SK-N-SH (cell line): ENCODE measurements at regions not wholly inside any gene's neighbourhood (a gene's known extent, or its start where the extent isn't known, plus 50 kb on each side); places are given as distances from the start of the nearest gene placed in this dataset.

Experiments
- CTCF ChIA-PET: fragments of 300-600, 350-600 bp; formaldehyde crosslinking; extraction: SDS; loops from one replicate; lab custom pipeline; 2021; lab: Yijun Ruan, JAX
- POLR2A ChIA-PET: fragments of 350-600 bp; sonication (Branson Sonifier 250); formaldehyde crosslinking; extraction: SDS; loops from one replicate; lab custom pipeline; 2020; ENCODE audit warnings: antibody characterized with exemption, inconsistent platforms; lab: Yijun Ruan, JAX
- DNase-seq: peaks from one replicate; pipeline ENCODE4 v3.0.0; 2012
- H2AFZ ChIP-seq: fragments of 200-600 bp; sonication (generic); 2 replicates; pipeline ENCODE4 v1.8.1; 2016; ENCODE audit warnings: antibody characterized with exemption, mild to moderate bottlenecking, low read depth
- H3F3A ChIP-seq: fragments of 200-600 bp; sonication (generic); replicated peaks from 2 replicates; pipeline ENCODE3; 2016; ENCODE audit warnings: antibody characterized with exemption, mild to moderate bottlenecking; ENCODE audit not compliant: insufficient read depth
- H3K27ac ChIP-seq, 2 experiments: fragments of 200-500 bp in 1 of 2; fragments of 200-600 bp in 1 of 2; sonication (Bioruptor generic) in 1 of 2; sonication (generic), shearing (Covaris generic) in 1 of 2; 2 replicates each; pipeline versions ENCODE4 v1.5.1 to v1.6.1; 2014 to 2016; ENCODE audit warnings: low read depth in 2 of 2, inconsistent platforms in 1 of 2, low read length in 1 of 2, mild to moderate bottlenecking in 1 of 2, mixed read lengths in 1 of 2
- H3K27me3 ChIP-seq: fragments of 200-600 bp; sonication (generic), shearing (Covaris generic); 2 replicates; pipeline ENCODE4 v1.6.1; 2016; ENCODE audit warnings: mixed run types; ENCODE audit not compliant: insufficient read depth
- H3K36me3 ChIP-seq, 2 experiments: fragments of 200-500 bp in 1 of 2; fragments of 200-600 bp in 1 of 2; sonication (Bioruptor generic) in 1 of 2; sonication (generic) in 1 of 2; replicated peaks in 1 of 2; 2 replicates each; pipeline versions ENCODE3 to v1.5.1; 2014 to 2016; ENCODE audit warnings: low read length in 1 of 2, mild to moderate bottlenecking in 1 of 2; ENCODE audit not compliant: insufficient read depth in 2 of 2, control insufficient read depth in 1 of 2
- H3K4me1 ChIP-seq, 2 experiments: fragments of 200-500 bp in 1 of 2; fragments of 200-600 bp in 1 of 2; sonication (Bioruptor generic) in 1 of 2; sonication (generic), shearing (Covaris generic) in 1 of 2; 2 replicates each; pipeline versions ENCODE4 v1.5.1 to v1.6.1; 2014 to 2016; ENCODE audit warnings: low read depth in 1 of 2, low read length in 1 of 2, mixed run types in 1 of 2; ENCODE audit not compliant: insufficient read depth in 2 of 2, control insufficient read depth in 1 of 2
- H3K4me2 ChIP-seq: fragments of 200-600 bp; sonication (generic), shearing (Covaris generic); 2 replicates; pipeline ENCODE4 v1.6.1; 2017; ENCODE audit warnings: mixed run types
- H3K4me3 ChIP-seq, 2 experiments: fragments of 200-500 bp in 1 of 2; fragments of 200-600 bp in 1 of 2; sonication (Bioruptor generic) in 1 of 2; sonication (generic), shearing (Covaris generic) in 1 of 2; 2 replicates each; pipeline versions ENCODE4 v1.5.1 to v1.8.1; 2014 to 2016; ENCODE audit warnings: low read depth in 2 of 2, inconsistent platforms in 1 of 2, low read length in 1 of 2, mild to moderate bottlenecking in 1 of 2, mixed read lengths in 1 of 2, moderate library complexity in 1 of 2
- H3K79me2 ChIP-seq: fragments of 200-600 bp; sonication (generic); 2 replicates; pipeline ENCODE4 v1.8.1; 2017; ENCODE audit warnings: mild to moderate bottlenecking; ENCODE audit not compliant: insufficient read depth
- H3K9ac ChIP-seq: fragments of 200-600 bp; sonication (generic); 2 replicates; pipeline ENCODE4 v1.6.1; 2017; ENCODE audit warnings: mixed run types
- H3K9me2 ChIP-seq: fragments of 200-600 bp; sonication (generic); 2 replicates; pipeline ENCODE4 v1.6.1; 2017; ENCODE audit warnings: mixed run types
- H3K9me3 ChIP-seq: fragments of 200-600 bp; sonication (generic); 2 replicates; pipeline ENCODE4 v1.6.1; 2017; ENCODE audit warnings: mixed run types, mild to moderate bottlenecking, moderate library complexity
- H4K20me1 ChIP-seq: fragments of 200-600 bp; sonication (generic); 2 replicates; pipeline ENCODE4 v1.6.1; 2017; ENCODE audit warnings: mild to moderate bottlenecking, mixed run types; ENCODE audit not compliant: insufficient read depth
- ELF1 ChIP-seq: IDR thresholded peaks from 2 replicates; pipeline ENCODE4 v1.4.0; 2012
- EP300 ChIP-seq, 2 experiments: IDR thresholded peaks; 2 replicates each; pipeline versions ENCODE4 v1.4.0 to v1.6.1; 2012; ENCODE audit warnings: borderline replicate concordance in 1 of 2, low read depth in 1 of 2, low read length in 1 of 2
- EZH2phosphoT487 ChIP-seq: fragments of 200-600 bp; sonication (generic); IDR thresholded peaks from 2 replicates; pipeline ENCODE4 v1.6.1; 2017; ENCODE audit warnings: low read depth, mixed run types, mild to moderate bottlenecking, antibody characterized with exemption, moderate library complexity, borderline replicate concordance
- FOSL2 ChIP-seq: IDR thresholded peaks from 2 replicates; pipeline ENCODE4 v1.4.0; 2012; ENCODE audit warnings: low read depth, mild to moderate bottlenecking, moderate library complexity, borderline replicate concordance
- FOXM1 ChIP-seq: IDR thresholded peaks from 2 replicates; pipeline ENCODE4 v1.4.0; 2012; ENCODE audit warnings: low read depth, mild to moderate bottlenecking
- GABPA ChIP-seq: IDR thresholded peaks from 2 replicates; pipeline ENCODE4 v1.4.0; 2012; ENCODE audit warnings: low read depth, mild to moderate bottlenecking
- GATA2 ChIP-seq: sonication (generic); formaldehyde crosslinking; IDR thresholded peaks from 2 replicates; pipeline ENCODE4 v1.5.0; 2020; ENCODE audit warnings: mild to moderate bottlenecking, missing genetic modification reagents
- MAX ChIP-seq: IDR thresholded peaks from 2 replicates; pipeline ENCODE4 v1.4.0; 2012; ENCODE audit warnings: low read depth
- MXI1 ChIP-seq: IDR thresholded peaks from 2 replicates; pipeline ENCODE4 v1.6.1; 2012; ENCODE audit warnings: mild to moderate bottlenecking, low read depth, low read length, improper control_type of control experiment
- NRF1 ChIP-seq: IDR thresholded peaks from 2 replicates; pipeline ENCODE4 v1.6.1; 2012; ENCODE audit warnings: low read depth, mild to moderate bottlenecking, low read length
- RCOR1 ChIP-seq: fragments of 150-350 bp; IDR thresholded peaks from 2 replicates; pipeline ENCODE4 v1.6.1; 2017; ENCODE audit warnings: antibody characterized with exemption, low read length
- SIN3A ChIP-seq: IDR thresholded peaks from 2 replicates; pipeline ENCODE4 v1.6.1; 2012; ENCODE audit warnings: low read depth, mild to moderate bottlenecking, low read length, moderate library complexity, borderline replicate concordance
- SMC3 ChIP-seq: IDR thresholded peaks from 2 replicates; pipeline ENCODE4 v1.6.1; 2012; ENCODE audit warnings: low read depth, low read length, improper control_type of control experiment
- TAF1 ChIP-seq: IDR thresholded peaks from 2 replicates; pipeline ENCODE4 v1.6.1; 2012; ENCODE audit warnings: low read depth, mild to moderate bottlenecking, low read length, moderate library complexity, borderline replicate concordance
- TCF12 ChIP-seq: IDR thresholded peaks from 2 replicates; pipeline ENCODE4 v1.4.0; 2012
- WGBS: methylation state at CpG from one replicate; pipeline ENCODE4 v1.1.6; 2017; ENCODE audit warnings: low lambda C conversion rate; 5-methylcytosine and 5-hydroxymethylcytosine counted together
- TF ChIP-seq, protein P1 (sequence below): IDR thresholded peaks from 2 replicates; pipeline ENCODE4; 2012
- TF ChIP-seq, protein P2 (sequence below): IDR thresholded peaks from 2 replicates; pipeline ENCODE4 v1.4.0; 2012; ENCODE audit warnings: low read depth, borderline replicate concordance

- TF ChIP-seq EZH2phosphoT487 (no peak), GATA2 (CRISPR knock-in tag) (no peak), GABPA (no peak), EP300 (IDR thresholded peaks at IDR 0.05; ENCODE audit: borderline replicate concordance in 1 of 2, low read depth in 1 of 2, low read length in 1 of 2) (no peak), FOXM1 (no peak)
- TF ChIP-seq, protein P1, sequence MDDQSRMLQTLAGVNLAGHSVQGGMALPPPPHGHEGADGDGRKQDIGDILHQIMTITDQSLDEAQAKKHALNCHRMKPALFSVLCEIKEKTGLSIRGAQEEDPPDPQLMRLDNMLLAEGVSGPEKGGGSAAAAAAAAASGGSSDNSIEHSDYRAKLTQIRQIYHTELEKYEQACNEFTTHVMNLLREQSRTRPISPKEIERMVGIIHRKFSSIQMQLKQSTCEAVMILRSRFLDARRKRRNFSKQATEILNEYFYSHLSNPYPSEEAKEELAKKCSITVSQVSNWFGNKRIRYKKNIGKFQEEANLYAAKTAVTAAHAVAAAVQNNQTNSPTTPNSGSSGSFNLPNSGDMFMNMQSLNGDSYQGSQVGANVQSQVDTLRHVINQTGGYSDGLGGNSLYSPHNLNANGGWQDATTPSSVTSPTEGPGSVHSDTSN: no peak
Measured at GRCh38 chr2:122233372-122233771, 477.9 kb downstream of the TSN start (continued).

DNA sequence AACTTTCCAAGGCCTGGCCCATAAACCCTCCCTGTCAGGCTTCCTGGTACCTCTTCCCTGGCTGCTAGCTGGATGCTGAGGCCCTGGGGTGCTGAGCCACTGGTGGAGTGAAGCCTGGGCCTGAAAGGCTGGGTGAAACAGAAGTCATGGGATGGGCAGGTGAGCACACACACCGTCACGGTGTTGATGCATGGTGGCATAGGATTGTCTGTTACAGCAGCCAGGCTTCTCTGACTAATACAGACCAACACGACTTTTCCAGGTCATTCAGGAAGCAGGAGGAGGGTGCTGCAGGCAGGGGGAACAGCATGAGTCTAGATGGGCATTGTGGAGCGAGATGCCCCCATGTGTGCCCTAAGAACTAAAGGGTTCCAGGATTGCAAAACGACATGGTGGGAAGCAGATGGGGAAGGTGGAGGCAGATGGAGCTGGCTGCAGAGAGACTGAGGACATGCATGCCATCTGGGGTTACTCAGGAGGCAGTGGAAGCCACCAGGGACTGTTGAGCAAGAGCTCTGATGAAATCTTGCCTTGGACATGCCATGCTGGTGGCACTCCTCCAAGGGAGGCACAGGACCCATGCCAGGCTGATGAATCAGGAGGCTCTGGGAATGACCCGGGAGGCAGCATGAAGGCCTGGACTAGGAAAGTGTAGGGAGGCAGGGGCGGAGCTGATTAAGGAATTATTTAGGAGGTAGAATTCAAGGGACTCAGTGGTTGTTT, 480.9 kb downstream of the TSN start:
- Histone ChIP-seq H3F3A (no peaks in the 10 kb centered on the region), H3K4me2 (no peak overlapping the region), H3K4me1 (peaks cover 0 to 7% of the 10 kb centered on the region in 2 experiments; a peak in 2 of 4 replicates), H3K4me3 (no peak overlapping the region), H3K36me3 (no peaks in the 10 kb centered on the region), H3K27me3 (no peaks in the 10 kb centered on the region), H3K9me2 (no peaks in the 10 kb centered on the region), H2AFZ (no peak overlapping the region), H3K9ac (no peak overlapping the region), H3K79me2 (no peaks in the 10 kb centered on the region), H3K9me3 (no peaks in the 10 kb centered on the region), H3K27ac (no peak overlapping the region), H4K20me1 (no peaks in the 10 kb centered on the region)
- 23% methylated on average over 7 of the region's 7 CpGs for WGBS
- ChIA-PET CTCF (interaction anchor here (1.1 kb wide), 1 partner anchor 20 kb away, joined by 3 read pairs; no protein-coding TSS in a partner anchor), POLR2A (interaction anchor here (0.7 kb wide), 1 partner anchor 1267 kb away, joined by 3 read pairs; no protein-coding TSS in a partner anchor)
- peak; percentile 15 for DNase-seq
- TF ChIP-seq SIN3A (no peak), EP300 (IDR thresholded peaks at IDR 0.05; ENCODE audit: borderline replicate concordance in 1 of 2, low read depth in 1 of 2, low read length in 1 of 2) (no peak), TCF12 (no peak), GATA2 (CRISPR knock-in tag) (no peak), RCOR1 (no peak), SMC3 (no peak), MAX (no peak), FOXM1 (no peak), ELF1 (no peak), MXI1 (no peak), NRF1 (no peak), FOSL2 (no peak), GABPA (no peak), TAF1 (no peak)
- TF ChIP-seq, protein P2, sequence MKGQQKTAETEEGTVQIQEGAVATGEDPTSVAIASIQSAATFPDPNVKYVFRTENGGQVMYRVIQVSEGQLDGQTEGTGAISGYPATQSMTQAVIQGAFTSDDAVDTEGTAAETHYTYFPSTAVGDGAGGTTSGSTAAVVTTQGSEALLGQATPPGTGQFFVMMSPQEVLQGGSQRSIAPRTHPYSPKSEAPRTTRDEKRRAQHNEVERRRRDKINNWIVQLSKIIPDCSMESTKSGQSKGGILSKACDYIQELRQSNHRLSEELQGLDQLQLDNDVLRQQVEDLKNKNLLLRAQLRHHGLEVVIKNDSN: no peak
- TF ChIP-seq, protein P1: no peak
